ENCODE measurements at regions not wholly inside any gene's neighbourhood (a gene's known extent, or its start where the extent isn't known, plus 50 kb on each side); places are given as distances from the start of the nearest gene placed in this dataset.

DNA sequence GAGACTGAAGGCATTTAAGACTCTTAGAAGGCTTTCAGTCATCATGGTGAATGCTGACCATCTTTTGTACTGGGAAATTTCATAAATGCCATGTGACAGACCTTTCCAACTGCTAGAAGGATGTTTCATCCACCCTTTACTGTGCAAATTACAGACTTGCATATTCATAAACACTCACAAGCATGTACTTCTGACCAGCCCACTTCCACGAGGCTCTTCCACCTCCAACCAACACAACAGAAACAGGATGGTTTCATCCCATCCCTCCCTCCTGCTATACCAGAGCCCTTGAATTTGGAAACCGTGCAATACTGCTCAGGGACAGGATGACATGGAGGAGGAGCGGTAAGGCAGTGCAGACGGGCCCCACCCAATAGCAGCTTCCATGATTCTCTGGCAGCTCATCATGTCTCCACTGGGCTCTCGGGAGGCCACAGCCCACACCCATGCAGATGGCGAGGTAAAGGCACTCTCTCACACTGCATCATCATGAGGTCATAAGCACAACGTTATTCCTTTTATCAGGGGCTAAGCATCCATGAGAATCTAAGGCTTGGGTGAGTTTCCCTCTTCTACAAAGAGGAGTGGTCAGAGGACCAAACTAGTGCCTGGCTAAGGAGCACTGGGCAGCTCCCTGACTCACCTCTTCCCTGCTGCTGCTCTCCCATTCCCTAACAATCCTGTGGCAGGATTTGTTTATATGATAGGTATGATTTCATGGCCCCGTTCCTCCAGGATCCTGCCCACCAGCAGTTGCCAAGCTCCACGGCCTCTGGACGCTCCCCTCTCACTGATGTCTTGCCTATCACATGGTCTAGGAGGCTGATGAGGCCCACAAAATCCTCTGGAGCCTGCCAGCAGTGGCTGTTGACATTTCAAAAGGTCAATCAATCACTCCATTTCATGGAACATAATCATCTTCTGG lies 94.4 kb upstream of the FSTL4 start:
- H3K4me1 ChIP-seq: no peaks in the 10 kb centered on the region
- no peak for DNase-seq
- no peaks in the 10 kb centered on the region for H3K9me3 ChIP-seq
- H3K36me3 ChIP-seq (ENCODE audit: low read depth, missing control alignments): no peaks in the 10 kb centered on the region
- intact Hi-C loops (cut with DNase I; ENCODE audit: low total_unique reads): no loop called here
- no peak overlapping the region for H3K27ac ChIP-seq
- WGBS, 2 donors: 79 to 86% methylated on average over 10 of the region's 10 CpGs
- no peaks in the 10 kb centered on the region for H3K27me3 ChIP-seq
- no peak overlapping the region for H3K4me3 ChIP-seq
- TF ChIP-seq, protein P1, sequence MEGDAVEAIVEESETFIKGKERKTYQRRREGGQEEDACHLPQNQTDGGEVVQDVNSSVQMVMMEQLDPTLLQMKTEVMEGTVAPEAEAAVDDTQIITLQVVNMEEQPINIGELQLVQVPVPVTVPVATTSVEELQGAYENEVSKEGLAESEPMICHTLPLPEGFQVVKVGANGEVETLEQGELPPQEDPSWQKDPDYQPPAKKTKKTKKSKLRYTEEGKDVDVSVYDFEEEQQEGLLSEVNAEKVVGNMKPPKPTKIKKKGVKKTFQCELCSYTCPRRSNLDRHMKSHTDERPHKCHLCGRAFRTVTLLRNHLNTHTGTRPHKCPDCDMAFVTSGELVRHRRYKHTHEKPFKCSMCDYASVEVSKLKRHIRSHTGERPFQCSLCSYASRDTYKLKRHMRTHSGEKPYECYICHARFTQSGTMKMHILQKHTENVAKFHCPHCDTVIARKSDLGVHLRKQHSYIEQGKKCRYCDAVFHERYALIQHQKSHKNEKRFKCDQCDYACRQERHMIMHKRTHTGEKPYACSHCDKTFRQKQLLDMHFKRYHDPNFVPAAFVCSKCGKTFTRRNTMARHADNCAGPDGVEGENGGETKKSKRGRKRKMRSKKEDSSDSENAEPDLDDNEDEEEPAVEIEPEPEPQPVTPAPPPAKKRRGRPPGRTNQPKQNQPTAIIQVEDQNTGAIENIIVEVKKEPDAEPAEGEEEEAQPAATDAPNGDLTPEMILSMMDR (IDR thresholded peaks at IDR 0.05): no peak
- no peak for TF ChIP-seq POLR2A (IDR thresholded peaks at IDR 0.05)

DNA sequence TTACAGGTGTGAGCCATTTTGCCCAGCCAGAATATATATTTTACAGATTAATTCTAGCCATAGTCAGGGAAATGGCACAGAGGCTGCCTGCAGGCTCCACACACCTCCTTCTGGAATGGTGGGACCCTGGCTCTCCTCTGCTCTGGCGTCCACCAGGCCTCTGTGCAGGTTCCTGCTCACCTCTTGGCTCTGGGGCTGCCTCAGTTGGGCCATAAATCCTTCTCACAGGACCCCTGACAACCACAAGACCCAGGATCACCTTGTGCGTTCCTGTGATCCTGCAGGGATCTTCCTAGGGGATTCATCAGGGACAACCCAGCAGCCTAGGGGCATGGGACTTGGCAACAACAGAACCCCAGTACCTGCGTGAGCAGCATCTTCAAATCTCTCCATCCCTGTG lies 93.0 kb upstream of the FSTL4 start:
- DNase-seq: no peak
- Histone ChIP-seq H3K36me3 (ENCODE audit: low read depth, missing control alignments) (no peaks in the 10 kb centered on the region), H3K27ac (no peak overlapping the region), H3K4me1 (no peaks in the 10 kb centered on the region), H3K27me3 (no peaks in the 10 kb centered on the region), H3K4me3 (no peak overlapping the region), H3K9me3 (no peaks in the 10 kb centered on the region)
- no peak for TF ChIP-seq POLR2A (IDR thresholded peaks at IDR 0.05)
- TF ChIP-seq, protein P1 (IDR thresholded peaks at IDR 0.05): no peak
- intact Hi-C loops (cut with DNase I; ENCODE audit: low total_unique reads): no loop called here
- WGBS, 2 donors: 95% methylated on average over 2 to 3 of the region's 3 CpGs

GRCh38 chr5:133704411-133704810 lies 92.1 kb upstream of the FSTL4 start:
- Histone ChIP-seq H3K4me1 (no peaks in the 10 kb centered on the region), H3K36me3 (ENCODE audit: low read depth, missing control alignments) (no peaks in the 10 kb centered on the region), H3K9me3 (no peaks in the 10 kb centered on the region), H3K27me3 (no peaks in the 10 kb centered on the region), H3K4me3 (no peak overlapping the region), H3K27ac (no peak overlapping the region)
- no peak for DNase-seq
- WGBS, 2 donors: 90 to 92% methylated on average over 2 of the region's 2 CpGs
- intact Hi-C loops (cut with DNase I; ENCODE audit: low total_unique reads): no loop called here
- TF ChIP-seq, protein P1 (IDR thresholded peaks at IDR 0.05): no peak
- TF ChIP-seq POLR2A (IDR thresholded peaks at IDR 0.05): no peak

- WGBS, 2 donors: 82 to 92% methylated on average over 1 of the region's 1 CpG
- no peaks in the 10 kb centered on the region for H3K9me3 ChIP-seq
- H3K4me3 ChIP-seq: no peak overlapping the region
- no peaks in the 10 kb centered on the region for H3K27me3 ChIP-seq
- H3K4me1 ChIP-seq: no peaks in the 10 kb centered on the region
- no peak overlapping the region for H3K27ac ChIP-seq
- no peaks in the 10 kb centered on the region for H3K36me3 ChIP-seq (ENCODE audit: low read depth, missing control alignments)
- TF ChIP-seq POLR2A (IDR thresholded peaks at IDR 0.05): no peak
- TF ChIP-seq, protein P1 (IDR thresholded peaks at IDR 0.05): no peak
- intact Hi-C loops (cut with DNase I; ENCODE audit: low total_unique reads): no loop called here
- no peak for DNase-seq
Observed at GRCh38 chr5:133703935-133704334, 91.6 kb upstream of the FSTL4 start.

All from testis (tissue), 2 donors.